Spleen (tissue), 11 donors: ENCODE measurements at regions not wholly inside any gene's neighbourhood (a gene's known extent, or its start where the extent isn't known, plus 50 kb on each side); places are given as distances from the start of the nearest gene placed in this dataset.

Experiments used
- DNase-seq: peaks from one replicate; pipeline ENCODE4 v3.0.0-alpha.2; 2020
- H3K27ac ChIP-seq, 8 donors: fragments of 200-600 bp; sonication (generic) in 7 of 8; 1 replicate in 4 of 8; 2 replicates in 4 of 8; pipeline versions ENCODE4 v1.5.0 to v1.8.0; 2016 to 2021; ENCODE audit warnings: inconsistent platforms in 4 of 8, mild to moderate bottlenecking in 4 of 8, moderate library complexity in 1 of 8
- H3K27me3 ChIP-seq, 7 donors: fragments of 200-600 bp; sonication (generic) in 6 of 7; replicated peaks in 1 of 7; 1 replicate in 4 of 7; 2 replicates in 3 of 7; pipeline versions ENCODE4 v1.5.0 to v1.8.0; 2016 to 2021; ENCODE audit warnings: inconsistent platforms in 3 of 7, mild to moderate bottlenecking in 1 of 7
- H3K36me3 ChIP-seq, 6 donors: fragments of 200-600 bp; sonication (generic) in 5 of 6; 1 replicate in 4 of 6; 2 replicates in 2 of 6; pipeline versions ENCODE4 v1.5.0 to v1.8.0; 2016 to 2021; ENCODE audit warnings: inconsistent platforms in 2 of 6
- H3K4me1 ChIP-seq, 6 donors: fragments of 200-600 bp; sonication (generic) in 5 of 6; 1 replicate in 3 of 6; 2 replicates in 3 of 6; pipeline versions ENCODE4 v1.5.0 to v1.8.0; 2016 to 2021; ENCODE audit warnings: inconsistent platforms in 3 of 6
- H3K4me3 ChIP-seq, 8 donors: fragments of 200-600 bp; sonication (generic) in 7 of 8; 1 replicate in 4 of 8; 2 replicates in 4 of 8; pipeline versions ENCODE4 v1.5.0 to v1.8.0; 2016 to 2021; ENCODE audit warnings: inconsistent platforms in 4 of 8, mild to moderate bottlenecking in 4 of 8, moderate library complexity in 2 of 8
- H3K9me3 ChIP-seq, 8 donors: fragments of 200-600 bp; sonication (generic) in 7 of 8; 1 replicate in 4 of 8; 2 replicates in 4 of 8; pipeline versions ENCODE4 v1.5.0 to v1.8.0; 2016 to 2021; ENCODE audit warnings: inconsistent platforms in 4 of 8
- CTCF ChIP-seq, 11 experiments: fragments of 200-600 bp in 7 of 11; fragments of 450-650 bp in 4 of 11; sonication (generic) in 4 of 11; IDR thresholded peaks in 8 of 11; conservative IDR thresholded peaks in 3 of 11; 1 replicate in 7 of 11; 2 replicates in 4 of 11; pipeline versions ENCODE4 v1.4.0 to v1.8.0; 2016 to 2021; ENCODE audit warnings: antibody characterized with exemption in 11 of 11, inconsistent platforms in 4 of 11, mild to moderate bottlenecking in 1 of 11
- POLR2A ChIP-seq, 3 donors: fragments of 450-650 bp; IDR thresholded peaks; one replicate each; pipeline ENCODE4 v1.5.1; 2017; ENCODE audit warnings: antibody characterized with exemption in 3 of 3, mild to moderate bottlenecking in 1 of 3
- POLR2AphosphoS5 ChIP-seq, 3 donors: sonication (generic); formaldehyde crosslinking; IDR thresholded peaks; one replicate each; pipeline ENCODE4 v1.5.1; 2017; ENCODE audit warnings: antibody characterized with exemption in 3 of 3
- WGBS, 5 donors: extraction: QIAGEN DNeasy Blood & Tissue Kit in 3 of 5; methylation state at CpG; one replicate each; pipeline versions ENCODE4 v1.1.5 to v1.1.7; 2013 to 2018; 5-methylcytosine and 5-hydroxymethylcytosine counted together
- intact Hi-C: fragments of 100-400 bp; cut with DNase I; formaldehyde crosslinking; loops from one replicate; pipeline ENCODE4 v1.15.0; 2023; ENCODE audit warnings: low total_unique reads
- donor health status: healthy with polysubstance abuse.
- donor health status: DM: no; HTN: no; CAD: no; lungs with moderate emphysema.
- donor health status: DM: no; HTN: no; CAD: no.
- donor health status: Bipolar disorder and iron deficiency.
- donor health status: healthy.
- donor health status: DM: no; HTN: no; CAD: no.
- donor health status: DM: yes; HTN: yes; CAD: no.

- WGBS, 5 donors = 85 to 96% (median 89%) methylated on average over 1 of the region's 1 CpG
These were observed 89.4 kb upstream of the PTBP2 start for GRCh38 chr1:96632045-96632664.

DNA sequence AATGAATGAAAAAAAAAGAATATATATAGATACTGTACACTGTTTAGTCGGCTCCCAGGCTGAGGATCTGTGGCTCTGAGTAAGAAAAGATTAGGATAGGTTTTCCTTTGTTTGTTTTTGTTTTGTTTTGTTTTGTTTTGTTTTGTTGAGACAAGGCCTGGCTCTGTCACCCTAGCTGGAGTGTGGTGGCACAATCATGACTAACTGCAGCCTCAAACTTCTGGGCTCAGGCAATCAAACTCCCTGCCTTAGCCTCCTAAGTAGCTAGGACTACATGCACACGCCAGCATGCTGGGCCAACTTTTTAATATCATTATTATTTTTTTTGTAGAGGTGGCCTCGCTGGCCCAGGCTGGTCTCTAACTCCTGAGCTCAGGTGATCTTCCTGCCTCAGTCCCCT lies 87.9 kb upstream of the PTBP2 start:
- Histone ChIP-seq H3K27ac (no peak overlapping the region), H3K4me3 (no peak overlapping the region), H3K27me3 (no peaks in the 10 kb centered on the region), H3K4me1 (no peaks in the 10 kb centered on the region), H3K36me3 (no peaks in the 10 kb centered on the region), H3K9me3 (no peaks in the 10 kb centered on the region)
- intact Hi-C loops = no loop called here
- DNase-seq = no peak
- TF ChIP-seq POLR2A (IDR thresholded peaks at IDR 0.05) (no peak), POLR2AphosphoS5 (IDR thresholded peaks at IDR 0.05) (no peak), CTCF (IDR thresholded peaks at IDR 0.05 in 8 of 11, conservative IDR thresholded peaks at IDR 0.05 in 3 of 11) (no peak)
- WGBS, 5 donors = 72 to 88% (median 83%) methylated on average over 3 of the region's 3 CpGs

More at GRCh38 chr1:96632045-96632664, 89.4 kb upstream of the PTBP2 start:
- no peak for TF ChIP-seq POLR2AphosphoS5 (IDR thresholded peaks at IDR 0.05)
- no peak for TF ChIP-seq POLR2A (IDR thresholded peaks at IDR 0.05)
- no peak for TF ChIP-seq CTCF (IDR thresholded peaks at IDR 0.05 in 8 of 11, conservative IDR thresholded peaks at IDR 0.05 in 3 of 11)
- DNase-seq = no peak
- H3K36me3 ChIP-seq = no peaks in the 10 kb centered on the region
- H3K4me3 ChIP-seq = no peak overlapping the region
- H3K27ac ChIP-seq = no peak overlapping the region
- intact Hi-C loops = no loop called here
- H3K27me3 ChIP-seq = no peaks in the 10 kb centered on the region
- H3K4me1 ChIP-seq = no peaks in the 10 kb centered on the region
- H3K9me3 ChIP-seq = no peaks in the 10 kb centered on the region

GRCh38 chr1:96634883-96635282 lies 86.7 kb upstream of the PTBP2 start:
- Histone ChIP-seq H3K27me3 (no peaks in the 10 kb centered on the region), H3K27ac (no peak overlapping the region), H3K36me3 (no peaks in the 10 kb centered on the region), H3K9me3 (no peaks in the 10 kb centered on the region), H3K4me3 (no peak overlapping the region), H3K4me1 (no peaks in the 10 kb centered on the region)
- WGBS, 5 donors = 86 to 98% (median 89%) methylated on average over 2 of the region's 2 CpGs
- intact Hi-C loops = no loop called here
- DNase-seq = no peak
- TF ChIP-seq POLR2AphosphoS5 (IDR thresholded peaks at IDR 0.05) (no peak), CTCF (IDR thresholded peaks at IDR 0.05 in 8 of 11, conservative IDR thresholded peaks at IDR 0.05 in 3 of 11) (no peak), POLR2A (IDR thresholded peaks at IDR 0.05) (no peak)

GRCh38 chr1:96641282-96641681 lies 80.3 kb upstream of the PTBP2 start:
- Histone ChIP-seq H3K27ac (no peak overlapping the region), H3K27me3 (no peaks in the 10 kb centered on the region), H3K36me3 (no peaks in the 10 kb centered on the region), H3K9me3 (no peaks in the 10 kb centered on the region), H3K4me3 (no peak overlapping the region), H3K4me1 (no peaks in the 10 kb centered on the region)
- no peak for DNase-seq
- WGBS, 5 donors = 73 to 90% (median 85%) methylated on average over 3 of the region's 3 CpGs
- intact Hi-C loops = no loop called here
- TF ChIP-seq POLR2A (IDR thresholded peaks at IDR 0.05) (no peak), CTCF (IDR thresholded peaks at IDR 0.05 in 8 of 11, conservative IDR thresholded peaks at IDR 0.05 in 3 of 11) (no peak), POLR2AphosphoS5 (IDR thresholded peaks at IDR 0.05) (no peak)
